NCI-H345 (cell line): ENCODE measurements at regions not wholly inside any gene's neighbourhood (a gene's known extent, or its start where the extent isn't known, plus 50 kb on each side); places are given as distances from the start of the nearest gene placed in this dataset.

Source experiments
- DNase-seq: peaks from one replicate; lab custom pipeline; 2025; lab: John Stamatoyannopoulos, UW

DNA sequence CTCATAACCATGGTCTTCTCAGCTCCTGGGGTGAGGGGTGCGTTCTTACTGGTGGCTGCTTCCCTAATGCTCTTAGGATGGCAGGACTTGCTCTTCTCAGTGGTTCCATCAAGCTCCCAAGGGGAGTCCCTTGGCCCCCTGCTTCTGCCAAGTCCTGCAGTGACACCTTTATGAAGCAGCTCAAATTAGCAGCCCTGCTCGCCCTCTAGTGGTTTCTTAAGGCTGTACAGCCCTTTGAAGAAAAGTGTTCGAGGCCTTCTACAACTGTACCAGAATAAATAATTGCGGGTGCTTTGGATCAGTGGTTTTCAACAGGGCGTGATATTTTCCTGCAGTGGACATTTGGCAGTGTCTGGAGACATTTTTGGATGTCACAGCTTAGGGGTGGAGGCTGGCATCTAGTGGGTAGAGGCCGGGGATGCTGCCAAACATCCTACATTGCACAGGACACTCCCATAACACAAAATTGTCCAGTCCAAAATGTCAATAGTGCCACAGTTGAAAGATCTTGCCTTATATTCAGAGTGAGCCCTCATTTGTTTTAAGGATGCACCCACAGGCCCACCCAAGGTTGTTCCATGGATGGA, 204.7 kb upstream of the S100G start:
- peak; percentile 44 for DNase-seq

GRCh38 chrX:16451334-16451733, 198.6 kb upstream of the S100G start:
- no peak for DNase-seq

GRCh38 chrX:16454926-16455325, 195.0 kb upstream of the S100G start:
- DNase-seq, result no peak

- DNase-seq, result no peak
Observed at GRCh38 chrX:16457239-16457638, 192.7 kb upstream of the S100G start.

- DNase-seq, result peak; percentile 43
Observed at GRCh38 chrX:16458208-16458607, 191.8 kb upstream of the S100G start.

DNA sequence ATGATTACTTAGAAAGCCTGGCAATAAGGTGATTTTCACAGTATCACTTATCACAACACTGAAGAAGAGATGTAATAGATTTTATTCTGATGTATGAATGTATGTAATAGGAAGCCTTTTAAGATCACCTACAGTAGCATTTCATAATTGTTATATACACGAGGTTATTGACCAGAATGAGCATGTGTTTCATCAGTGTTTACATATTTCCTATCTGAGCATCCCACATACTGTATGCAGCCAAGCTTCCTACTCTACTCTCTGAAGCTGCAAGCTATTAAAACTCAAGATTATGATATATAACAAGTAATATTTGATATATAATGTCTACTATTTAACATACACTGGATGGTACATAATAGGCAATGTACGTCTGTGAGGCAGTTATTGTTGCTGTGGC, 190.9 kb upstream of the S100G start:
- no peak for DNase-seq

GRCh38 chrX:16461968-16462367, 188.0 kb upstream of the S100G start:
- no peak for DNase-seq

GRCh38 chrX:16462912-16463311, 187.0 kb upstream of the S100G start:
- DNase-seq, result no peak

GRCh38 chrX:16464369-16464768, 185.6 kb upstream of the S100G start:
- no peak for DNase-seq

DNA sequence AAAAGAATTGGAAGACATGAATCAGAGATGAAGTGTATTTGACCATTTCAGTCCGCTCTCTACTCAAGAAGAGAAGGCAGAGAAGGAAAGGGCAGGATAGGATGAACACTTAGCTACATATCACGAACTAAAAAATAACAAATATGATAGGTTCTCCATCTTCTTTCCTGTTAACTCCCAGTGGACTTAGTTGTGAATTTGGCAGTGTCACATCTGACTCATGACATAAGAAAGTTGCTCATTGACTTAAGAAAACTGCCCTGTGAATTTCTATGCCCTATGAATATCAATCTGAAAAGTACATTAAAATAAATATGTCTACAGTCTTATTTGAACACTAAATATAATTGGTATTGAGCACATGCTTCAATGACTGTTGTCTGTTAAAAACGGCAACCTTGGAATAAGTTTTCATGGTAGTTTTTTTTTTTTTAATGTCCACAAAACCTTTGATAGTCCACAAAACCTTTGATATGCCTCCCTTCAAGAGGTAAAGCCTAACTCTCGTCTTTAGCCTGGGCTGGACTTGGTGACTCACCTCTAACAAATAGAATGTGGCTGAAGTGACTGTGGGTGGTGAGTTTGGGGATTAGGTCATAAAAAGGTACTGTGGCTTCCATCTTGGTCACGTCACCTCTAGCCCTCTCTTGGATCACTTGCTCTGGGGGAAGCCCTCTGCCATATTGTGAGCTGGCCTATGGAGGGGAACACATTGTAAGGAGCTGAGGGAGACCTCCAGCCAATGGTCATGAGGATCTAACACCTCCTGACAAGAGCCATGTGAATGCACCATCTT, 184.7 kb upstream of the S100G start:
- DNase-seq, result no peak

- no peak for DNase-seq
Observed at GRCh38 chrX:16466640-16467432, 183.1 kb upstream of the S100G start.

- DNase-seq, result no peak
Observed at GRCh38 chrX:16469870-16470269, 180.1 kb upstream of the S100G start.

GRCh38 chrX:16472345-16472744, 177.6 kb upstream of the S100G start:
- DNase-seq, result no peak

DNA sequence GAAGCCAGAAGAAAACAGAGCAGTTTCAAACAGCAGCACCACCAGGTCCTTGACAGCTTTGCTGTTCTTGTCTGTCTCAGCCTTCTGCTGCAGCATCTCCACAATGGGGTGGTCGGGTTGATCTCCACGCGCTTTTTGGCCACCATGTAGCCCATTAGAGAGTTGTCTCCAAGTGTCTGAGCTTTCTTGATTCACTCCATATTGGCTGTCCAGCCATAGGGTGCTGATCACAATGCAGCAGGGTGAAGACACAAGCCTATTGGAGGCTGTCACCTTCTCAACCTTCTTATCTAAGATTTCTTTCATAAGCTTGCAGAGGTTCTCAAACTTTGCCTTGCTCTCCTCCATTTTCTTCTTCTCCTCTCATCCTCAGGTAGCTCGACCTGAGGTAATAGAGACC, 175.4 kb upstream of the S100G start:
- no peak for DNase-seq

DNA sequence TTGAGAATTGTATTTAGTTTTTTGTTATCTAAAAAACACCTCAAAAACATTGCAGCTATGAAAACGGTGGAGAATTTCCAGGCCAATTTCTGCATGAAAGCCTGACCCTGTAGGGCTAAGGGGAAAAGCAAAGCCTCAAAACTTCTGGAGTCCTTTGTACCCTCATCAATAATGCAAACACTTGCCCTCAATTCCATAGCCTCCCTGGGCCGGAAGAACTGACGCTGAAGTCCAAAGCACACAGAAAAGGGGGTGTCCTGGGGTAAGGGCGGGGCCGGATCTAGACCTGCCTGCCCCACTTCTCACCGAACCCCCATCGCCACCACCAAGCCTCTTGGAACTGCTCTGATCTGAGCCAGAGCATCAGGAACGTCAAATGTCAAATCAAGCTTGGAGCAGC, 173.9 kb upstream of the S100G start:
- no peak for DNase-seq

DNA sequence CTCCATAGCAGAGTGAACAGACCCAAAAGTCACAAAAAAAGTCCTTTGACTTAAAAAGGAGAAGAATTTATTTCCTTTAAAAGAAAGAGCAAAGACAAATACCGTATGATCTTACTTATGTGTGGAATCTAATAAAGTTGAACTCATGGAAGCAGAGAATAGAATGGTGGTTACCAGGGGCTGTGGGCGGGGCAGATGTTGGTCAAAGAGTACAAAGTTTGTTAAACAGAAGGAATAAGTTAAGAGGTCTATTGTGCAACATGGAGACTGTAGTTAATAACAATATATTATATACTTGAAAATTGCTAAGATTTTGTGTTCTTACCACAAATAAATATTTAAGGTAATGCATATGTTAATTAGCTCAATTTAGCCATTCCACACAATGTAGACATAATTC, 173.3 kb upstream of the S100G start:
- no peak for DNase-seq

- DNase-seq, result no peak
Observed at GRCh38 chrX:16479206-16479869, 170.6 kb upstream of the S100G start.

DNA sequence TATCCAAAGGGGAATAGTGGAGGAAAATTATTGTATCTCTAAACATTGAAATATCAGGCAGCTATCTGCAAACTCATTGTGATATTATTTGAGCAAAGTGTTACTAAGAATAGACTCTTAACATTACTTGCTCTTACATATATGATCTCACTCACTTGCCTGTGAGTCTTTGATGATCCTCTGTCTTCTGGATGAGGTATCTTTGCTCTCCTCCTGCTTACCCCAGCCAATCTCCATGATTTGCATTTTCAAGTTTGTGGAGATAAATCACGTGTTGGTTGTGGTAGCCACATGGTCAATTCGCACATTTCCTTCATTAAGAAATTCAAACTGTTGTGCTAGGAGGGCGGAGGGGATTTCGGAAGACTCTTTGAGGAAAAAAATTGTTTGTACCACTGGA, 169.9 kb upstream of the S100G start:
- no peak for DNase-seq

- no peak for DNase-seq
Observed at GRCh38 chrX:16484338-16484737, 165.6 kb upstream of the S100G start.

- no peak for DNase-seq
Observed at GRCh38 chrX:16487620-16488385, 162.2 kb upstream of the S100G start.

GRCh38 chrX:16488959-16489358, 161.0 kb upstream of the S100G start:
- DNase-seq, result no peak

DNA sequence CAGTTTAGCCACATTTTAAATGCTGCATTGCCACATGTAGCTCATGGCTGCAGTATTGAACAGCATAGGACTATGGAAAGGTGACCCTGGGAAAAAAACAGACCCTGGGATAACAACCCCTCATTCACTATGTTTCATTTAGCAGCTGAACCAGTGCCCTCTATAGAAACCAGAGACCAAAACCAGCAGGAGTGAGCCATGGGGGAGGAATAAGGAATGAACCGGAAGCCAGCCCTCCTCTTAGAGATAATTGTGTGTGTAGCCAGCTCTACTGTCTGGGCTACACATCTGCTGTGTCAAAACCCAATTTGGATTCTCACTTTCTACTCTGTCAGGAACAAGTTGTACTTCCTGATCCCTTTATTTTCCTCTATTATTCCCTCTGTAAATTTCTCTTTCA, 158.5 kb upstream of the S100G start:
- no peak for DNase-seq
